ENCODE measurements at regions not wholly inside any gene's neighbourhood (a gene's known extent, or its start where the extent isn't known, plus 50 kb on each side); places are given as distances from the start of the nearest gene placed in this dataset.

DNA sequence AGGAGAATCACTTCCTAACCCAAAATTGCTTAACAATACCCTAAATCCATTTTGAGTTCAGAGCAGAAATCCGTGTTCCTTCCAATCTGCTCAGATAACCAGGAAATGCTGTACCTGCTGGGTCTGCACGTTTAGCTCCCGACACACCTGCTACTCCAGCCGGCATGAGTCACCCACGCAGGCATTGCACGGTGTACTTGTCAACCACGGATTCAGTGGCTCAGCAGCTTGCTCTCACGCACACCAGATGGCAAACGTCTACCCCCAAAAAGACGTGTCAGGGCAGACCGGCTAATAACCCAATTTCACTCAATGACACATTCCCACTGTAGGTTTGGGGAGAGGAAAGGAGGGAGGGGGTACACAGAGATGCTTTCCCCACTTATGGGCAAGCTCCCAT lies 468.1 kb downstream of the SOX9 start:
- TF ChIP-seq, protein P1, sequence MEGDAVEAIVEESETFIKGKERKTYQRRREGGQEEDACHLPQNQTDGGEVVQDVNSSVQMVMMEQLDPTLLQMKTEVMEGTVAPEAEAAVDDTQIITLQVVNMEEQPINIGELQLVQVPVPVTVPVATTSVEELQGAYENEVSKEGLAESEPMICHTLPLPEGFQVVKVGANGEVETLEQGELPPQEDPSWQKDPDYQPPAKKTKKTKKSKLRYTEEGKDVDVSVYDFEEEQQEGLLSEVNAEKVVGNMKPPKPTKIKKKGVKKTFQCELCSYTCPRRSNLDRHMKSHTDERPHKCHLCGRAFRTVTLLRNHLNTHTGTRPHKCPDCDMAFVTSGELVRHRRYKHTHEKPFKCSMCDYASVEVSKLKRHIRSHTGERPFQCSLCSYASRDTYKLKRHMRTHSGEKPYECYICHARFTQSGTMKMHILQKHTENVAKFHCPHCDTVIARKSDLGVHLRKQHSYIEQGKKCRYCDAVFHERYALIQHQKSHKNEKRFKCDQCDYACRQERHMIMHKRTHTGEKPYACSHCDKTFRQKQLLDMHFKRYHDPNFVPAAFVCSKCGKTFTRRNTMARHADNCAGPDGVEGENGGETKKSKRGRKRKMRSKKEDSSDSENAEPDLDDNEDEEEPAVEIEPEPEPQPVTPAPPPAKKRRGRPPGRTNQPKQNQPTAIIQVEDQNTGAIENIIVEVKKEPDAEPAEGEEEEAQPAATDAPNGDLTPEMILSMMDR (IDR thresholded peaks at IDR 0.05) = peak in 1 of 6 experiments; percentile 19
- peak; percentile 76 to 79 for TF ChIP-seq POLR2A (IDR thresholded peaks at IDR 0.05)

Data from Peyer's patch (tissue), 4 donors.